T-helper 1 cell treated with Interleukin-12 subunit alpha and Interleukin-12 subunit beta and Interleukin-4 antibody, amounts not matched to agents 30 μg/mL and 1 μg/mL, for 36 hours (primary cell): ENCODE measurements at regions not wholly inside any gene's neighbourhood (a gene's known extent, or its start where the extent isn't known, plus 50 kb on each side); places are given as distances from the start of the nearest gene placed in this dataset.

Experiments used
- H3K27ac Mint-ChIP-seq: one replicate; pipeline ENCODE4 v1.8.0; 2021; ENCODE audit warnings: mild to moderate bottlenecking, mixed read lengths
- H3K27me3 Mint-ChIP-seq: one replicate; pipeline ENCODE4 v1.8.0; 2021; ENCODE audit warnings: low read depth, mixed read lengths
- H3K36me3 Mint-ChIP-seq: one replicate; pipeline ENCODE4 v1.8.0; 2021; ENCODE audit warnings: low read depth, mixed read lengths
- H3K4me1 Mint-ChIP-seq: one replicate; pipeline ENCODE4 v1.8.0; 2021; ENCODE audit warnings: low read depth, mixed read lengths
- H3K4me3 Mint-ChIP-seq: one replicate; pipeline ENCODE4 v1.8.0; 2021; ENCODE audit warnings: mild to moderate bottlenecking, moderate library complexity, mixed read lengths
- H3K9me3 Mint-ChIP-seq: one replicate; pipeline ENCODE4 v1.8.0; 2021; ENCODE audit warnings: mixed read lengths

DNA sequence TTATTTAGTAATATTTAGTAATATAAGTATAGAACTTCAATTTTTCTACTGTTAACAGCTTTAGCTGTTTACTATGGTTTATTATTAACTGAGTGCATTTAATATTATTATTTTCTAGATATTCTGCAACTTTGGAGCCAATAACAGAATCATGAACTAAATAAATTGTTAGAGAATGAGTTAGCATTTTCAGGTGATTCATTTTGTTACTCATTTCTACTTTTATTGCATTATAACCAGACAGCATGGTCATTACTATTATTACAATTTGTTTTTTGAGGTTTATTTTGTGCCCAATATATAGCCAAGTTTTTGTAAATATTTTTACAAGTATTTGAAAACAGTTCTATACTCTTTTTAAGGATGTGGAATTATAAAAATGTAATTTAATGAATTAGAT, 279.6 kb downstream of the SQOR start:
- Mint-ChIP-seq H3K4me3 (no peak overlapping the region), H3K27me3 (no peaks in the 10 kb centered on the region), H3K36me3 (no peaks in the 10 kb centered on the region), H3K27ac (no peak overlapping the region), H3K9me3 (no peaks in the 10 kb centered on the region), H3K4me1 (no peaks in the 10 kb centered on the region)

DNA sequence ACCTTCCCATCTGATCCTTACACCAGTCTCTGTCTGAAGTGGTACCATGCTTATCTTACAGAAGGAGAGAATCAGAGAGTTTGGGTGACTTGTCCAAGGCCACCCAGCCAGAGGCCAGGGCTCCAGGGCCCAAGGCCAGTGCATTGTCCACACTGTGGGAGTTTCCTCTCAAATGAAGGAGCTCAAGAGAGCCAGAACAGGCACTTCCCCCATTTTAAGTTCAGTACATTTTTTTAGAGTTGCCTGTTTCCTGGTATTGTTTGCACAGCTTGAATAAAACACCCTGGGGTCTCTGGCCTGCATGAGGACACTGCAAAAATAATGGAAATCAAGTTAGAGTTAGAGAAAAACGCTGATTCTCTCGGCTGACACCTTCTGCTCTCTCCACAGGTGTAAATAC, 284.0 kb downstream of the SQOR start:
- peaks cover 3% of the 10 kb centered on the region for H3K9me3 Mint-ChIP-seq
- no peaks in the 10 kb centered on the region for H3K27me3 Mint-ChIP-seq
- H3K4me3 Mint-ChIP-seq: no peak overlapping the region
- no peaks in the 10 kb centered on the region for H3K4me1 Mint-ChIP-seq
- no peak overlapping the region for H3K27ac Mint-ChIP-seq
- H3K36me3 Mint-ChIP-seq: no peaks in the 10 kb centered on the region

DNA sequence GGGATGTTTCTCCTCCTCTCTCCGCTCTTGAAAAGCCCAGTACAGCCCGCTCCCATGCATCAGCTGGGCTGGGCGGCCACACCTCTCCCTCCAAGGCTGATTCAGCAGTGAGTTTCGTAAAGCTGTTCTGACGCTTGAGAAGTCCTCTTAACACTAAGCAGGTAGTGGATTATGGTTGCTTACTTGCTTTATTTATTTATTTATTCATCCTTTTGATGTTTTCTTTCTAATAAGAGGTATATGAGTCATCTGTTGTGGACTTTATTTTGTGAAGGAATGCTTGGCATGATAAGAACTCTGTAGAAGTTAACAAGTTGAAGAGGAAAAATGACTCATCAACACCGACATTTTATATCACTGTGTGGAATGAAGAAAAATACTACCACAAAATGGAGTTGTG, 285.0 kb downstream of the SQOR start:
- H3K27ac Mint-ChIP-seq: no peak overlapping the region
- H3K4me3 Mint-ChIP-seq: no peak overlapping the region
- peaks cover 3% of the 10 kb centered on the region for H3K9me3 Mint-ChIP-seq
- no peaks in the 10 kb centered on the region for H3K27me3 Mint-ChIP-seq
- H3K36me3 Mint-ChIP-seq: no peaks in the 10 kb centered on the region
- no peaks in the 10 kb centered on the region for H3K4me1 Mint-ChIP-seq

DNA sequence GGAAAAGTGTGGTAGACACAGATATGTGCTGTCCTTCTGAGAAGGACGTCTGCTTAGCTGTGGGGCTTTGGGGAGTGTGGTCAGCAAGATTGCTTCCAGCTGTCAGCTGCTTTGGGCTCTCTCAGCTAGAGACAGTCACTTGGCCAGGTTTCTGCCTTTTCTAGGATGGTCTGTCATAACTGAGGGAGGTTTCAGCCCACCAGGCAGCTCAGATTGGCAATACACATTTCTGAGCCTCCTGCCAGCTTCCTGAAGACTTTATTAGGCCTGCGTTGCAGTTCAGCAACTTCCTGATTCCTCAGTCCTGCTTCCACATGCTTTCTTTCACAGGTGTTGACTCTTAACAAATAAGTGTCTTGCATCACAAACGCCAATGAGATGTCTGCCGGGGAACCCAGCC, 286.5 kb downstream of the SQOR start:
- Mint-ChIP-seq H3K27ac (no peak overlapping the region), H3K27me3 (no peaks in the 10 kb centered on the region), H3K9me3 (peaks cover 3% of the 10 kb centered on the region), H3K4me3 (no peak overlapping the region), H3K4me1 (no peaks in the 10 kb centered on the region), H3K36me3 (no peaks in the 10 kb centered on the region)

DNA sequence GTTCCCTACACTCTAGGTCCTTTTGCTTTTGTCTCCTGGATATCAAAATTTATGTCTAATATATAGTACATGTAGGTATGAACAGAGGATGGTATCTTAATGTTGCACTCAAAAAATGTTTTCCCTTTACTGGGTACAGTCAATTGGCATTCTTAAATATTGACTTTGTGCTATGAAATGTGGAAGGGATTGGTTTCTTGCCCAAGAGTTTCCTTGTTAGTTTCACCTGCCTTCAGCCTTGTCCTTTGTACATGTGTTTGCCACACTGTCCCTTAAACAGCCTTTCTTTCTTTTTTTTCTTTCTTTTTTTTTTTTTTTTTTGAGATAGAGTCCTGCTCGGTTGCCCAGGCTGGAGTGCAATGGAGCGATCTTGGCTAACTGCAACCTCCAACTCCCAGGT, 287.1 kb downstream of the SQOR start:
- H3K36me3 Mint-ChIP-seq: no peaks in the 10 kb centered on the region
- no peak overlapping the region for H3K4me3 Mint-ChIP-seq
- no peaks in the 10 kb centered on the region for H3K27me3 Mint-ChIP-seq
- peaks cover 3% of the 10 kb centered on the region for H3K9me3 Mint-ChIP-seq
- no peaks in the 10 kb centered on the region for H3K4me1 Mint-ChIP-seq
- H3K27ac Mint-ChIP-seq: no peak overlapping the region

DNA sequence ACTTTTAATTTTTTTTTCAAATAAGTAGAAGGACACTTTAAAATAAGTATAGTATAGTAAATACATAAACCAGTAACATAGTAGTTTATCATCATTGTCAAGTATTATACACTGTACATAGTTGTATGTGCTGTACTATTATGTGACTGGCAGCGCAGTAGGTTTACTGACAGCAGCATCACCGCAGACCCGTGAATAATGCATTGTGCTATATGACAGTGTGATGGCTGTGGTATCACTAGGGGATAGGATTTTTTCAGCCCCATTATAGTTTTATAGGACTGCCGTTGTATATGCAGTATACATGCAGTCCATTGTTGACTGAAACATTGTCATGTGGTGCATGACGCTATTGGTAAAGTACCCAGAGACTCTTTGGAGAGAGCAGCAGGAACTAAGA, 306.5 kb downstream of the SQOR start:
- Mint-ChIP-seq H3K27ac (no peak overlapping the region), H3K4me1 (no peaks in the 10 kb centered on the region), H3K4me3 (no peak overlapping the region), H3K27me3 (no peaks in the 10 kb centered on the region), H3K36me3 (no peaks in the 10 kb centered on the region), H3K9me3 (no peaks in the 10 kb centered on the region)

DNA sequence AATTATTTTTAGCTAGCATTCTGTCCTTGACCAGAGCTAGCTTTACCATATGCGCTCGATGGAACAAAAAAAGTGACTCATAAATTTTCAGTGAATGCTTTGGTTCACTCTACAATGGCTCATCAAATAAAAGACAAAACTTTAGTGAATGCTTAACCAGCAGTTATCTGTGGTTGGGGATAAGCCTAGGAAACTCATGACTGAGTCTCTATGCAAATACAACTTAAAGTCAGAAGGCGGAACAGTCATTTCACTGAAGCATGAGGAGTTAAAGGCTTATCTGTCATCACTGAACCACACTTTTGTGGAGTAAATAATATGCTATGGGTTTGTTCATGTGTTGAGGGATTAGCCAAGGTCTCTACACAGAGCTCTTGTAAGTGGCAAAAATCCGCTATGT, 308.4 kb downstream of the SQOR start:
- no peak overlapping the region for H3K27ac Mint-ChIP-seq
- H3K4me1 Mint-ChIP-seq: no peaks in the 10 kb centered on the region
- no peaks in the 10 kb centered on the region for H3K36me3 Mint-ChIP-seq
- no peaks in the 10 kb centered on the region for H3K9me3 Mint-ChIP-seq
- H3K4me3 Mint-ChIP-seq: no peak overlapping the region
- no peaks in the 10 kb centered on the region for H3K27me3 Mint-ChIP-seq

DNA sequence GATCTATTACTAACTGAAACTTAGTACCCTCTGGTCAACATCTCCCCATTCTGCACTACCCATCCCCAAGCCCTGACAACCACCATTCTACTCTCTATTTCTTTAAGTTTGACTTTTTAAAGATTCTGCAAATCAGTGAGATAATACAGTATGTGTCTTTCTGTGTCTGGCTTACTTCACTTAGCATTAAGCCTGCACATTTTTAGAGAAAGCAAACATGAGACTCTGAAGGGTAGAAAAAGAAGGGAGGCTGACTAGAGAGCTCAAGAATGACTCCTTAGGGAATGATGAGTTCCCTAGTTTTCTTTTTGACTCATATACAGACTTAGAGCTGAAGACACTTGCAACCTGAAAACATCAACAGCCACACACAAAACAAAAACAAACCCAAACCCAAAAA, 311.3 kb downstream of the SQOR start:
- Mint-ChIP-seq H3K4me1 (peaks cover 2% of the 10 kb centered on the region), H3K27ac (no peak overlapping the region), H3K9me3 (no peaks in the 10 kb centered on the region), H3K27me3 (no peaks in the 10 kb centered on the region), H3K4me3 (no peak overlapping the region), H3K36me3 (no peaks in the 10 kb centered on the region)

DNA sequence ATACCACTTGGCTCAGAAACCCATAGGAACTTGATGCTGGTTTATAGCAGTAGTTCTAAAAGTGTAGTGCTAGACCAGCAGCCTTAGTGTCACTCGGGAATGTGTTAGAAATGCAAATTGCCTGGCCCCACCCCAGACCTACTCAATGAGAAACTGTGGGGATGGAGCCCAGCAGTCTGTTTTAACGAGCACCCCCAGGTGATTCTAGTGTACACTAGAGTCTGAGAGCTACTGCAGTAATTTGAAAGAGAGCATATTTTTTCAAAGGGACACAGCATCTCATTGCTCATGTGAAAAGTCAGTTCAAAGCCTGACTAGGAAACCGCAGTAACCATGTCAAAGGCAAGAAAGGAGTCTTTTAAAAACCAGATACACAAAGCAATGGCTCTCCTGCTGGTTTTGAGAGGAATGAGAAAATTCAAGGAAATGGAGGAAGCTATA, 313.4 kb downstream of the SQOR start:
- Mint-ChIP-seq H3K27me3 (no peaks in the 10 kb centered on the region), H3K4me3 (no peak overlapping the region), H3K36me3 (no peaks in the 10 kb centered on the region)

DNA sequence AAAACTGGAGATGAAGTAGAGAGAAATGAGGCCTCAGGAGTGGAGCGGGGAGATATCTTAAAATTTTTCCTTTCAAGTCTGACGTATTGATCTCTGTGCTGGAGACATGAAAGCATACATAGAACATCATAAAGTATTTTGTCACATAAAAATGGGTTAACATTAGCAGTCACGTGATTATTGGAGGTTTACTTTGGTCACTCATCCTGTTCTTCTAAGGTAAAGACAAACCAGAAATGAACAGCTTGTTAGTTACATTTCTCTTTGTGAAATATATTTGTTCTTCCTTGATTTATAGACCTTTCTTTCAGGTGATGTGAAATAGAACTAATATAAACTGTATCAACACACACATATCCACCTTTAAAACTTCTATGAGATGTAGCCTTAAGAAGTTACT, 324.1 kb downstream of the SQOR start:
- Mint-ChIP-seq H3K4me1 (no peaks in the 10 kb centered on the region), H3K36me3 (no peaks in the 10 kb centered on the region), H3K4me3 (no peak overlapping the region), H3K27ac (no peak overlapping the region), H3K9me3 (peaks cover 23% of the 10 kb centered on the region), H3K27me3 (no peaks in the 10 kb centered on the region)

More for the DNA sequence above, 313.4 kb downstream of the SQOR start:
- no peaks in the 10 kb centered on the region for H3K9me3 Mint-ChIP-seq
- no peak overlapping the region for H3K27ac Mint-ChIP-seq
- H3K4me1 Mint-ChIP-seq: peaks cover 2% of the 10 kb centered on the region

DNA sequence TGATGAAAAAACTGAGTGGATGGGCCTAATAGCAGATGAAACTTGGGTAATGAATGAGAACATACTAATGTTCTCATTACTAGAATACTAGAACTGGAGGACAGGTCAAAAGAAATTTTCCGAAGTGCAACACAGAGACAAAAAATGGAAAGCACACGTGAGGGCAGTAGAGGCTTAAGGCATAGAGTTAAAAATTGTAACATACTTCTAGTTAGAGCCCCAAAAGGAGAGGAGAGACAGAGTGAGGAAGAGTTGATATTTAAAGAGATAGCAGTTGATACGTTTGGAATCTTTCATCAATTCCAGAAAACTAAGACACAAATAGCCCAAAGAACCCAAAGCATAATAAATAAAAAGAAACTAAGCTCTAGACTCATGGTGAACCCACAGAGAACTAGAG, 327.9 kb downstream of the SQOR start:
- no peak overlapping the region for H3K4me3 Mint-ChIP-seq
- no peaks in the 10 kb centered on the region for H3K36me3 Mint-ChIP-seq
- no peaks in the 10 kb centered on the region for H3K27me3 Mint-ChIP-seq
- H3K27ac Mint-ChIP-seq: no peak overlapping the region
- H3K4me1 Mint-ChIP-seq: no peaks in the 10 kb centered on the region
- peaks cover 17% of the 10 kb centered on the region for H3K9me3 Mint-ChIP-seq

DNA sequence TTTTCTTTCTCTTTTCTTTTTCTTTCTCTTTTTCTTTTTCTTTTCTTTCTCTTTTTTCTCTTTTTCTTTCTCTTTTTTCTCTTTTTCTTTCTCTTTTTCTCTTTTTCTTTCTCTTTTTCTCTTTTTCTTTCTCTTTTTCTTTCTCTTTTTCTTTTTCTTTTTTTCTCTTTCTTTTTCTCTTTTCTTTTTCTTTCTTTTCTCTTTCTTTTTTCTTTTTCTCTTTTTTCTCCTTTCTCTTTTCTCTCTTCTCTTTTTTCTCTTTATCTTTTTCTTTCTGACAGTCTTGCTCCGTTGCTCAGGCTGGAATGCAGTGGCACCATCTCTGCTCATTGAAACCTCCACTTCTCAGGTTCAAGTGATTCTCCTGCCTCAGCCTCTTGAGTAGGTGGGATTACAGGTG, 335.7 kb downstream of the SQOR start:
- no peaks in the 10 kb centered on the region for H3K27me3 Mint-ChIP-seq
- no peaks in the 10 kb centered on the region for H3K4me1 Mint-ChIP-seq
- no peak overlapping the region for H3K4me3 Mint-ChIP-seq
- no peaks in the 10 kb centered on the region for H3K36me3 Mint-ChIP-seq
- H3K27ac Mint-ChIP-seq: no peak overlapping the region
- peaks cover 12% of the 10 kb centered on the region for H3K9me3 Mint-ChIP-seq

DNA sequence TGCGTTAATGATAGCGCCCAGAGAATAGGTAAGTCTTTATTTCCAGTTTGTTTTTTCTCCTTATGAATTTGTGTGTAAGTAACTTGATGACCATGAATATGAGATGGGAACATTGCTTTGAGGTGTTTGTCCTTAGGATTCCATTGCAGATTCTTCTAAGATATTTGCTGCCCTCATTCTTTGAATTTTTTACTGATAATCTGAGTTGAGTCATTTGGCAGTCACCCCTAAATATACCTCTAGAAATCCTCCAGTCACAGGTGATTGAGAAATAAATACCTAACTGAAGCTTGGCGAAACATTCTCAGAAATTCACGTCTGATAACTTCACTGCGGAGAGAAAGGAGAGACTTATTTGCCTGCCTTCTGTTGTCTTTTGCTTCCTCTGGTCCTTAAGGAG, 345.5 kb downstream of the SQOR start:
- H3K4me1 Mint-ChIP-seq: no peaks in the 10 kb centered on the region
- no peak overlapping the region for H3K27ac Mint-ChIP-seq
- H3K36me3 Mint-ChIP-seq: no peaks in the 10 kb centered on the region
- H3K9me3 Mint-ChIP-seq: no peaks in the 10 kb centered on the region
- no peak overlapping the region for H3K4me3 Mint-ChIP-seq
- H3K27me3 Mint-ChIP-seq: no peaks in the 10 kb centered on the region

DNA sequence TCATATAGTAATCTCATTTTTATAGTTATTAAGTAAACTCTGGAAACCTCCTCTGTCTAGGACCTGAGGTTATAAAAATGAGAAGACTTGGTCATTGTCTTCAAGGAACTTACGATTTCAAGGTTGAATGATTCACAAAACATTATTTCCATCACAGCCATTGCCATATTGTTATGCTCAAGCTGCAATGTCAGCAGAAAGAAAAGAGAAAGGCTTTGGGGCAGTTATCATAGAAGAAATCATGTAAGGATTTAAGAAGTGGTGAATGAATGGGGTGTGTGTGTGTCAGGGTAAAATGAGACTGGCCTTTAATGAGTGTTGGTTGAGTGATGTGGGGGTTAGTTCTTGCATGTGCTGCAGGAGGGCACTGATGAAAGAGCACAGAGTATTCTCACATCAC, 346.8 kb downstream of the SQOR start:
- H3K4me1 Mint-ChIP-seq: no peaks in the 10 kb centered on the region
- no peak overlapping the region for H3K27ac Mint-ChIP-seq
- peaks cover 5% of the 10 kb centered on the region for H3K9me3 Mint-ChIP-seq
- no peaks in the 10 kb centered on the region for H3K36me3 Mint-ChIP-seq
- no peaks in the 10 kb centered on the region for H3K27me3 Mint-ChIP-seq
- no peak overlapping the region for H3K4me3 Mint-ChIP-seq

DNA sequence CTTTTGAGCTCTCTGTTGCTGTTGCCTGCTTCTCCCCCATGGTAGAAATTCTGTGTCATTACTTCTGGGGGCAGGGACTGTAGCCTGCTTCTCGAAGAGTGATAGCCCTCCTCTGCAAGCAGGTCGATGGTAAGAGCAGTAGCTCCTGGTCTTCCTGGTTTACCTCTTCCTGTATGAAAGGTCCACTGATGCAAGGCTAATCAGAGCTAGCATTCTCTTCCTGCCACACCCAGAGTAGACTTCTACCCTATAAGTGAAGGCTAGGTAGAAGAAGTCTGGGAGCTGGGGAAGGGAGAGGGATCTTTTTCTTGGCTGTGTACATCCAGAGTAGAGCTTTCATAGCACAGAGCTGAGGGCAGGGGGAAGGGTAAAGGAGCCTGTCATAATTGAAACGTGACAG, 357.0 kb downstream of the SQOR start:
- H3K27me3 Mint-ChIP-seq: no peaks in the 10 kb centered on the region

DNA sequence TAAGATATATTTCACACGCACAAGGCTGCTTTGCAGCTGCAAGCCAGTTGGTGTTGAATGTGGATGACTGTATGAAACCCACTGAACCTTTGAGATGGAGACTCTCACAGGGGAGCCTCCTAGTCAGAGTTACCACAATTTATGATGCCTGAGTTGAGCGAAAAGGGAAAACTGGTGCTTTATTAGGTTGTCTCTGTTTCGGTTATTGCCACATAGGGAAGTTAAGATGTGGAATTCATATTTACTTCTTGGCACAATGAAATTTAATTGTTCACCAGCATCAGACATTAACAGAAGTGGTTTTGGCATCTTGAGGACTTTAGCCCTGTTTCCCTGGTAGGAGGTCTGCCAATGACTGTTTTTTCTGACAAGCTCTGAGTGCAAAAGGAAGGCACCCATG, 358.2 kb downstream of the SQOR start:
- H3K4me1 Mint-ChIP-seq: no peaks in the 10 kb centered on the region
- no peak overlapping the region for H3K4me3 Mint-ChIP-seq
- H3K36me3 Mint-ChIP-seq: no peaks in the 10 kb centered on the region

More for the DNA sequence above, 357.0 kb downstream of the SQOR start:
- H3K36me3 Mint-ChIP-seq: no peaks in the 10 kb centered on the region
- no peak overlapping the region for H3K4me3 Mint-ChIP-seq
- H3K27ac Mint-ChIP-seq: no peak overlapping the region
- no peaks in the 10 kb centered on the region for H3K4me1 Mint-ChIP-seq
- peaks cover 13% of the 10 kb centered on the region for H3K9me3 Mint-ChIP-seq

More for the DNA sequence above, 358.2 kb downstream of the SQOR start:
- Mint-ChIP-seq H3K27ac (no peak overlapping the region), H3K27me3 (no peaks in the 10 kb centered on the region), H3K9me3 (peaks cover 7% of the 10 kb centered on the region)
